ENCODE measurements at regions not wholly inside any gene's neighbourhood (a gene's known extent, or its start where the extent isn't known, plus 50 kb on each side); places are given as distances from the start of the nearest gene placed in this dataset.

GRCh38 chr5:118548761-118549720 is 439.3 kb downstream of the DTWD2 start:
- Mint-ChIP-seq H3K27me3 (ENCODE audit: low read depth) (no peaks in the 10 kb centered on the region), H3K27ac (ENCODE audit: unreplicated experiment) (no peak overlapping the region), H3K4me3 (no peak overlapping the region), H3K4me1 (no peaks in the 10 kb centered on the region), H3K9me3 (peaks cover 2% of the 10 kb centered on the region), H3K36me3 (ENCODE audit: low read depth) (no peaks in the 10 kb centered on the region)
- no peak for DNase-seq (ENCODE audit: low read depth, low spot score)
- TF ChIP-seq CTCF (conservative IDR thresholded peaks at IDR 0.05) = no peak

- DNase-seq (ENCODE audit: low read depth, low spot score) = no peak
- H3K27ac Mint-ChIP-seq (ENCODE audit: unreplicated experiment) = no peak overlapping the region
- no peak for TF ChIP-seq CTCF (conservative IDR thresholded peaks at IDR 0.05)
- H3K27me3 Mint-ChIP-seq (ENCODE audit: low read depth) = no peaks in the 10 kb centered on the region
- no peak overlapping the region for H3K4me3 Mint-ChIP-seq
- H3K9me3 Mint-ChIP-seq = peaks cover 2% of the 10 kb centered on the region
- H3K4me1 Mint-ChIP-seq = no peaks in the 10 kb centered on the region
- no peaks in the 10 kb centered on the region for H3K36me3 Mint-ChIP-seq (ENCODE audit: low read depth)
Measured at GRCh38 chr5:118545470-118545869, 442.9 kb downstream of the DTWD2 start.

- H3K4me1 Mint-ChIP-seq = no peaks in the 10 kb centered on the region
- no peak overlapping the region for H3K27ac Mint-ChIP-seq (ENCODE audit: unreplicated experiment)
Measured at GRCh38 chr5:118544887-118545449, 443.4 kb downstream of the DTWD2 start.

GRCh38 chr5:118533923-118534322 is 454.4 kb downstream of the DTWD2 start:
- TF ChIP-seq CTCF (conservative IDR thresholded peaks at IDR 0.05) = no peak
- Mint-ChIP-seq H3K4me1 (no peaks in the 10 kb centered on the region), H3K4me3 (no peak overlapping the region), H3K27me3 (ENCODE audit: low read depth) (no peaks in the 10 kb centered on the region), H3K27ac (ENCODE audit: unreplicated experiment) (no peak overlapping the region), H3K36me3 (ENCODE audit: low read depth) (no peaks in the 10 kb centered on the region), H3K9me3 (peaks cover 19% of the 10 kb centered on the region)
- no peak for DNase-seq (ENCODE audit: low read depth, low spot score)

More at GRCh38 chr5:118544887-118545449, 443.4 kb downstream of the DTWD2 start:
- Mint-ChIP-seq H3K27me3 (ENCODE audit: low read depth) (no peaks in the 10 kb centered on the region), H3K36me3 (ENCODE audit: low read depth) (no peaks in the 10 kb centered on the region), H3K9me3 (peaks cover 2% of the 10 kb centered on the region), H3K4me3 (no peak overlapping the region)
- no peak for DNase-seq (ENCODE audit: low read depth, low spot score)
- no peak for TF ChIP-seq CTCF (conservative IDR thresholded peaks at IDR 0.05)

- H3K27ac Mint-ChIP-seq (ENCODE audit: unreplicated experiment) = no peak overlapping the region
- H3K4me3 Mint-ChIP-seq = no peak overlapping the region
- H3K4me1 Mint-ChIP-seq = no peaks in the 10 kb centered on the region
- DNase-seq (ENCODE audit: low read depth, low spot score) = no peak
- H3K9me3 Mint-ChIP-seq = peaks cover 15% of the 10 kb centered on the region
- TF ChIP-seq CTCF (conservative IDR thresholded peaks at IDR 0.05) = no peak
- H3K36me3 Mint-ChIP-seq (ENCODE audit: low read depth) = no peaks in the 10 kb centered on the region
- H3K27me3 Mint-ChIP-seq (ENCODE audit: low read depth) = no peaks in the 10 kb centered on the region
Measured at GRCh38 chr5:118533156-118533555, 455.2 kb downstream of the DTWD2 start.

All from neural crest cell (in vitro differentiated cells).